ENCODE measurements at regions not wholly inside any gene's neighbourhood (a gene's known extent, or its start where the extent isn't known, plus 50 kb on each side); places are given as distances from the start of the nearest gene placed in this dataset.

DNA sequence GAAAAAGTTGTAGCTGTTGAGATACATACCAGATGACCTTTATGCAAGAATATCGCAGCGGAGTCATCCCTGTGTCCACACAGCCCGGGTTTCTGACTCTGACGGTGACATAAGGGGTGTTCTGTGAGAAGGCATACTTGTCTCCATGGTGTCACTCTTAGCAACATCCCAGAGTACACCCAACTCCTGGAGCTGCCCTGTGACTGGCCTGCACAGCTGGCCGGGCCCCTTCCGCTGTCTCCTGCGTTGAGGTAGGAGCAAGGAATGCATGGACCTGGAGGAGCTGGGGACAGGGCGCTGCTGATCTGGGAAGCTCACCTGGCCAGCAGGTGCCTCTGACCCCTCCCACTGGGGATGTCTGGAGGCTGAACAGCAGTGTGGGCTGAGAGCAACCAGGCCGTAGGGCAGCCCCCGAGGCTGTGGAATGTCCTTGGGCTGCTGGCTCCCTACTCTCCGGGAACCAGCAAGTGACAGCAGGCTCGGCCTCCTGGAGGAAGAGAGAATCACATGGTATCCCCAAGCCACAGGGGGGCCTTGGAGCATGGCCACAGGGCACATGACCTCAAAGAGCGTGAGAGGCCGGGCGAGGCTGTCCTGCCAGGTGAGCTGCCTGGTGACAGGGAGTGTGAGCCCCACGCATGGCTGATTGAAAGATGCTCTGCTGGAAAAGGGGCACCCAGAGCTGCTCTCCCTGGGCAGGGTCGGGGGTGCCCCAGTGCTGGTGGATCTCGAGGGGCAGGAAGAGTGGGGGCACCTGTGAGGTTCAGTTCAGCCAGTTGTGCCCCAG lies 113.4 kb downstream of the MRPL36 start:
- TF ChIP-seq EP300 (IDR thresholded peaks at IDR 0.05) (no peak), CTCF (IDR thresholded peaks at IDR 0.05) (no peak), POLR2A (IDR thresholded peaks at IDR 0.05) (no peak)
